HEK293T (cell line): ENCODE measurements at regions not wholly inside any gene's neighbourhood (a gene's known extent, or its start where the extent isn't known, plus 50 kb on each side); places are given as distances from the start of the nearest gene placed in this dataset.

Experiments
- FOXM1 ChIP-seq: fragments of 450-650 bp; IDR thresholded peaks from 2 replicates; pipeline ENCODE4 v1.6.1; 2017; ENCODE audit warnings: mild to moderate bottlenecking, borderline replicate concordance
- SUZ12 ChIP-seq: fragments of 450-650 bp; IDR thresholded peaks from 2 replicates; pipeline ENCODE4 v1.6.1; 2016; ENCODE audit warnings: mild to moderate bottlenecking
- ZNF384 ChIP-seq: fragments of 450-650 bp; IDR thresholded peaks from 2 replicates; pipeline ENCODE4 v1.6.1; 2016

GRCh38 chr17:68768804-68769203 lies 167.6 kb upstream of the FAM20A start:
- TF ChIP-seq FOXM1 (no peak), ZNF384 (no peak), SUZ12 (no peak)
